ENCODE measurements at regions not wholly inside any gene's neighbourhood (a gene's known extent, or its start where the extent isn't known, plus 50 kb on each side); places are given as distances from the start of the nearest gene placed in this dataset.
"Not testable (repeated sequence)": the region's sequence is repeated elsewhere in the genome, so short reads cannot be mapped to it uniquely, and the experiment has no call there.

GRCh38 chr1:213526306-213526705, 461.5 kb upstream of the PROX1 start:
- no peak for DNase-seq (ENCODE audit: low read depth in 2 of 2, low spot score in 1 of 2)

DNA sequence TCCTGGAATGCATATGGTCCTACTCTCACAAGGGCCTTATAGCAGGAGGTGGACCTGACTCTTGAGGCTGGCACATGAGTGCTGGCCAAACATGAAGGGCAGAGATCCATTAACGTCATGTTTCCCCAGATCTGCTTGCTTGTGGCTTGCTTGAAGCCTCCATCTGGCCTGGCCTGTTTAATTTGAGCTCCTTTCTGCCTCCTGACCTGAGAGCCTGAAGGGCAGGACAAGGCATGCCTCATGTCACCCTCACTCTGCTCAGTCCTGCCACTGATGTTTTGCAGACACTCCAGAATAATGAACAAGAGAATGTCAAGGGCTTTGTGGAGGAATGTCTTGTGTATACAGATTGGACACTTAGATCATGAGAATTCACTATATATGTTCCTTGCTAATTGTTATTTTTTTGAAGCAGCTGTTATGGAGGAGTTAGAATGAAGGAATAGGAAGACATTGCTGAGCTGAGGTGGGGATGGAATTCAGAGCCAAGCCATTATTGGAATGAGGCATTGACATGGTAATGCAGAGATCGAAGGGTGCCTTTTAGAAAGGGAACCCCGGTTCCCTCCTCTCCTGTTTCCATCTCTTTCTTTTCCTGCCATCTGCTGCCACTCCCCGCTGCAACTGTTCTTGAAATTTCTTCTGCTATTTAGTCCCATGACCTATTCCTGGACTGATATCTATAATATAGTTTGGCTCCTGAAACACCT, 457.0 kb upstream of the PROX1 start:
- DNase-seq (ENCODE audit: low read depth in 2 of 2, low spot score in 1 of 2) = no peak

DNA sequence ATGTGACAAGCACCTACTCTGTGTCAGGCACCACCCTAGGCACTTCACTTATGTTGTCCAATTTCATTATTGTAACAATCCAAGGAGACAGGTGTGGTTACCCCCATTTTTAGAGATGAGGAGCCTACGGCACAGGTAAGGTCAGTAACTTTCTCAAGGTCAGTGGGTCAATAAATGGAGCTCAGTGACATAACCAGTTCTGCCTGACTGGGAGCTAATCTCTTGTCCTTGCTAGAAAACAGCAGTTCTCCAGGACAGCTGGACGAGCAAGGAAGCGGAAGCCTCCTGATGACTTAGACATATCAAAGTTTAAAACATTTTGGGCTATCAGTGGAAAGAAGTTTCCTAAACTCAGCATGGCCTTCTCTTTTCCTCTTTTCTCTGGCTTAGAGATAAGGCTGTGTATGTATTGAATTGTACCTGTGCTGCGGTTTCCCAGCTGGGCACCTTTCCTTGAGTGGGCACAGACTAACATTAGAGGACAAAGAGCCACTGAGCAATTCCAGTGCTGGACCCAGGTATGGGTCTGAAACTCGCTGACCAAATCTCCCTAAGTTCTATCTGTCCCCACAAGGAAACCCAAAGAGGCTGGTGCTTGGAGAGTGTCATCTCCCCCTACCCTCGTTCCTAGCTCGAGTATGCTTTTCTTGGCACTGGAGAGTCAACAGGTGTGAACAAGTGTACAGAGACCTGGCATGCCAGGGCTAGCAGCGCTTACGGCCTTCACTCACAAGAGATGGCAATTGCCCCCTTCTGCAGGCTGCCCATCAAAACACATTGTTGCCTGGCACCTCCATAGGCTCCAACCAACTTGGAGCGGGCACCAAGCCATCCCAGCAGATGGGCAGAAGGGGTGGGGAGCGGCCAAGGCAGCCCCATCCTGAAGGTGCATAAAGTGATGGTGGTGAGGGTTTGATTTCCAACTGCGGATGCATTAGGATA, 456.1 kb upstream of the PROX1 start:
- no peak for DNase-seq (ENCODE audit: low read depth in 2 of 2, low spot score in 1 of 2)

GRCh38 chr1:213533125-213533524, 454.6 kb upstream of the PROX1 start:
- no peak for DNase-seq (ENCODE audit: low read depth in 2 of 2, low spot score in 1 of 2)

DNA sequence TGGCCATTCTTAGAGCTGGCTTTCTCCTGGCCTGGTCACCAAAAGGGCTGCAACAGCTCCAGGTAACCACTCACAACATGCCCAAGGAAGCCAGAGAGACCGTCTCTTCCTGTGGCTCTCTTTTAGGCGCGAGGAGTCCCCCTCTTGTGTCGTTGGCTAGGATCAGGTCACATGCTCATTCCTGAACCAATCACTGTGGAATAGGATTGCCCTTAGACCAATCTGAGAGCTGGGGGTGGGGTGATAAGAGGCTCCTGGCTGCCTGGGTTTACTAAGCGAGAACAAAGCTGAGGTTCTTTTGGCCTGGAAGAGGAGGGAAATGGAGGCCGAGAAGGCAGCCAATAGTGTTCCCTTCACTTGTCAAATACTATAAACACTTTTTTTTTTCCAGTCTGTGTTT, 452.1 kb upstream of the PROX1 start:
- no peak for DNase-seq (ENCODE audit: low read depth in 2 of 2, low spot score in 1 of 2)

DNA sequence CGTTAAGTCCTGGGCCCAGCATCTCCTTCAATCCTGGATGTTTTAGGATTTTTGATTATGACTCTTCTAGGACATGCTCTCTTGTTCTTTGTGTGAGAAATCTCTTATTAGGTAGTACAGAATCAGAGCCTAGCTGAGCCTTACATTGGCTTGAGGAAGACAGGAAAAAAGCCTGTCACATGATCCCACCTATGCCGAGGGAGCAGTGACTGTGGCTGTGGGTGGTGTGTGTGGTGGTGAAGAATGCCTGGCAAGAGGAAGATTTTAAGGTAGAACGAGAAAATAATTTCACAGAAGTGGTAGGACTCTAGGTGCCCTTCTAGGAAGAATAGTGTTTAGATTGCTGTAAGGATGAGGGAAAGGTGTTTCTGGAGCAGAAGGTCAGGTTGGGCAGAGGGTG, 449.5 kb upstream of the PROX1 start:
- DNase-seq (ENCODE audit: low read depth in 2 of 2, low spot score in 1 of 2) = no peak

DNA sequence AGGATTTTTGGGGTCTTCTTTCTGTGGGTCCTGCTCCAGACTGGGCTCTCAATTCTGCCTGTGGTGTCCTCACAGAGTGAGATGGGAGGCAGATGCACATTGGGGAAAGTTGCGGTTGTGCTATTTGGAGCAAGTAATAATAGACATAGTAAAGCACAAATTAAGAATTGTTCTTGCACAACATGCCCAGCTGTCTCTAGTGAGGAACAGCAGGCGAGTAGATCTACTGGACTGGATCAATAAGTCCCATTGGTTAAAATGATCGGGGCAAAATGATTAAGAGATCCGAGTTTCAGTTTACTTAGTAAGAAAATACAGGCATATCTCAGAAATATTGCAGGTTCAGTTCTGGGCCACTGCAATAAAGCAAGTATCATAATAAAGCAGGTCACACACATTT, 448.3 kb upstream of the PROX1 start:
- DNase-seq (ENCODE audit: low read depth in 2 of 2, low spot score in 1 of 2) = no peak

GRCh38 chr1:213541641-213542040, 446.1 kb upstream of the PROX1 start:
- DNase-seq (ENCODE audit: low read depth in 2 of 2, low spot score in 1 of 2) = no peak

DNA sequence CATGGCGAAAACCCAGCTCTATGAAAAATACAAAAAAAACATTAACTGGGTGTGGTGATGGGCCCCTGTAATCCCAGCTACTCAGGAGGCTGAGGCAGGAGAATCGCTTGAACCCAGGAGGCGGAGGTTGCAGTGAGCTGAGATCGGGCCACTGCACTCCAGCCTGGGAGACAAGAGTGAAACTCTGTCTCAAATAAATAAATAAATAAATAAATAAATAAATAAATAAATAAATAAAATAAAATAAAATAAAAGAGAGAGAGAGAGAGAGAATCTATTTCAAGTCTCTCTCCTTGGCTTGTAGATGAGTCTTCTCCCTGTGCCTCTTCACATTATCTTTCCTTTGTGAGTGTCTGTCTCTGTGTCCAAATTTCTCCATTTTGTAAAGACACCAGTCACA, 442.6 kb upstream of the PROX1 start:
- DNase-seq (ENCODE audit: low read depth in 2 of 2, low spot score in 1 of 2) = not testable (repeated sequence)

GRCh38 chr1:213549982-213550381, 437.8 kb upstream of the PROX1 start:
- no peak for DNase-seq (ENCODE audit: low read depth in 2 of 2, low spot score in 1 of 2)

- no peak for DNase-seq (ENCODE audit: low read depth in 2 of 2, low spot score in 1 of 2)
These were observed 437.0 kb upstream of the PROX1 start for GRCh38 chr1:213550804-213551203.

DNA sequence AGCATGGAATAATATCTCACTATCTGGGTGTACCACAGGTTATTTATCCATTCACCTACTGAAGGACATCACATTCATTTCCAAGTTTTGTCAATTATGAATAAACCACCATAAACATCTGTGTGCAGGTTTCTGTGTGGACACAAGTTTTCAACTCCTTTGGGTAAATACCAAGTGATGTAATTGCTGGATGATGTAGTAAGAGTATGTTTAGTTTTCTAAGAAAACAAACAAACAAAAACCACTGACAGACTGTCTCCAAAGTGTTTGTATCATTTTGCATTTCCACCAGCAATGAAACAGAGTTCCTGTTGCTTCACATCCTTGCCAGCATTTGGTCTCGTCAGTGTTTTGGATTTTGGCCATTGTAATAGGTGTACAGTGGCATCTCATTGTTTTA, 435.7 kb upstream of the PROX1 start:
- no peak for DNase-seq (ENCODE audit: low read depth in 2 of 2, low spot score in 1 of 2)

DNA sequence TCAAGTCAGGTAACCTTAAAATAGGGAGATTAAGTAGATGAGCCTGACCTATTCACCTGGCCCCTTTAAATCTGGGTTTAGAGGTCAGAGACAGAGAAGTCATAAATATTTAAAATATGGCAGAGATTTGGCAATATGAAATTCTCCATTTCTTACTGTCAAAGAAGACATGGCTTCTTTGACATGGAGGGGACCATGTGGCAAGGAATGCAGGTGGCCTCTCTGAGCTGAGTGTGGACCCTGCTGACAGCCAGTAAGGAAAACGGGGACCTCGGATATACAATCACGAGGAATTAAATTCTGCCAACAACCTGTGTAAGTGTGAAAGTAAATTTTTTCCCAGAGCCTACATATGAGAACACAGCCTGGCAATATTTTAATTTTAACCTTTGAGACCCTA, 427.5 kb upstream of the PROX1 start:
- DNase-seq (ENCODE audit: low read depth in 2 of 2, low spot score in 1 of 2) = no peak

DNA sequence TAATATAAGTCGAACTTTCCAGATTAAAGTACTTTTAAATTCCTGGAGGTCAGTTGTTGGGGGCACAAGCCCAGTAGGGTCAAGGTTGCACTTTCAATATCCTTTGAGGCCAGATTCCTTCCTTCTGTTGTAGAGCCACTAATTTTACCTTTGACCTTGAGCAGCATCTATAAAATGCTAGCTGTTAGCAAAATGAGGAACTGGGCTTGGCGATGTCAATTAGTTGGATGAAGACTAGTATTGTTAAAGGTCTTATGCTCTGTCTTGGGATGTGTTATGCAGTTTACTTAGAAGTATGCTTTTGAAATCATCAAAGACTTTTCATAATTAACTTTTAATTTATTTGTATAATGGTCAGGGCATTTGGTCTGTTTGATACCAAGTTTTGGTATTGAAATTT, 425.9 kb upstream of the PROX1 start:
- DNase-seq (ENCODE audit: low read depth in 2 of 2, low spot score in 1 of 2) = no peak

DNA sequence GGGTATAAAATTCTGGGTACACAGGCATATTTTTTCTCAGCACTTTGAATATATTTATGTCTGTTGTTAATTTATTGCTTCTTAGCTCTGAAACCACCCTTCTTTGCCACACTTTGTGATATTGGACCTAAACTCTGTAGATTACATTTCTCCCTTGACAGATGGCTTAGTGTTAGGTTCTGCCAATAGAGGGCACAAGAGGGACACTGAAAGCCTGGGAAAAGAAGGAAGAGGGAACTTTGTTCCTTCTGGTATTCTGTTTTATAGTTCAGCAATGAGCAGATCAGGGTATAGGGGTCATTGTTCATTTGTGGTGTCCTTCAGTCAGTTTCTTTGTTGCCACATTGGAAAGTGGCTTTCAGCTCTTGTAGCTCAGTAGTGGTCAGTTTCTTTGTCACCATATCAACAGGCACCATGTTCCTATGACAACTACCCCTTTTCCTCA, 423.5 kb upstream of the PROX1 start:
- DNase-seq (ENCODE audit: low read depth in 2 of 2, low spot score in 1 of 2) = no peak

- no peak for DNase-seq (ENCODE audit: low read depth in 2 of 2, low spot score in 1 of 2)
These were observed 418.6 kb upstream of the PROX1 start for GRCh38 chr1:213568929-213569815.

DNA sequence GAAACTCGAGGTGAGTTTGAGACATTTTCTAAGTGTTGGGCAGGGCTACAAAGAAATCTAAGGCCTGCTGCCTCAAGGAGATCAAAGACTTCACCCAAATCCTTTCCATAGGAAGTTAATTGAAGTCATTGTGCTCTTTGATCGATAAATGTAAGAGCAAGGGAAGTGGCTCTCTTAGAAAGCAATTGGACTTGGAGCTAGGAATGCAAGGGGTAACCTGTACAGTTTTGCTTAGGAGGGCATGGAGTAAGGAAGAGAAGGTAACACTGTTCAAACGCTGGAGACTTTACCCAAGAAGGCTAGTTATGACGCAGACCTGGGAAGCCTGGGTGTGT, 418.0 kb upstream of the PROX1 start:
- no peak for DNase-seq (ENCODE audit: low read depth in 2 of 2, low spot score in 1 of 2)

- no peak for DNase-seq (ENCODE audit: low read depth in 2 of 2, low spot score in 1 of 2)
These were observed 417.3 kb upstream of the PROX1 start for GRCh38 chr1:213570487-213570886.

DNA sequence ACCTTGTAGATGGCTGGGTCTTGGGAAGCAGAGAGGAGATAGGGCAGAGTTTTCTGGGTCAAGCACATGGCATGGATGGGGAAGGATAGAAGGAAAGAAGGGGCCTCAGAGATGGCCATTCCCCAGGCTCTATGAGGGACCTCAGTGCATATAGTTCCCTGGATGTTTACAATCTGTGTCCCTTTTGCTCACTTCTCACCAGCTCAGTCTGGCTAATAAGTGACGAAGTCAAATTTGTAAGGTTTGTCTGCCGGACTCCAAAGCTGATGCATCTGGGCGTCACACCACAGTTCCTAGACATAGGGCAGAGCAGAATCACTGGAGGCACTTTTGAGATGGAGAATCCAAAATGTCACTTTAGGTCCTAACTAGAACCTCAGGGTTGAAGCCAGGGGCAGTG, 416.4 kb upstream of the PROX1 start:
- DNase-seq (ENCODE audit: low read depth in 2 of 2, low spot score in 1 of 2) = no peak

DNA sequence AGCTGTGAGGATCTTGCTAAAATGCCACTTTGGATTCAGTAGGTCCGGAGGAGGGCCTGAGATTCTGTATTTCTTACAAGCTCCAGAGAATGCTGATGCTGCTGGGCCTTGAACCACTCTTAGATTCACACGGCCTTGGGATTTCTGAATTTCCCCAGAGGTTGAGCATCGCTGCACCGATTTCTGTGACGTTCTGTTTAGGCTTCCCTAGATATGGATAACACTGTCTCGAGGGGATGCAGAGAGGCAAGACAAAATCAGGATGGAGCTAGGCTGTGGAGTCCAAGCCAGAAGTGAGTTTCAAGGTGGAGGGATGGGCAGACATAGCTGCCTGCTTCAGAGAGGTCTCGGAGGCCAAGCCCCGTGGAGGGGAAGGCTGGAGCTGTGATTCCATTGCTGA, 415.9 kb upstream of the PROX1 start:
- DNase-seq (ENCODE audit: low read depth in 2 of 2, low spot score in 1 of 2) = no peak

DNA sequence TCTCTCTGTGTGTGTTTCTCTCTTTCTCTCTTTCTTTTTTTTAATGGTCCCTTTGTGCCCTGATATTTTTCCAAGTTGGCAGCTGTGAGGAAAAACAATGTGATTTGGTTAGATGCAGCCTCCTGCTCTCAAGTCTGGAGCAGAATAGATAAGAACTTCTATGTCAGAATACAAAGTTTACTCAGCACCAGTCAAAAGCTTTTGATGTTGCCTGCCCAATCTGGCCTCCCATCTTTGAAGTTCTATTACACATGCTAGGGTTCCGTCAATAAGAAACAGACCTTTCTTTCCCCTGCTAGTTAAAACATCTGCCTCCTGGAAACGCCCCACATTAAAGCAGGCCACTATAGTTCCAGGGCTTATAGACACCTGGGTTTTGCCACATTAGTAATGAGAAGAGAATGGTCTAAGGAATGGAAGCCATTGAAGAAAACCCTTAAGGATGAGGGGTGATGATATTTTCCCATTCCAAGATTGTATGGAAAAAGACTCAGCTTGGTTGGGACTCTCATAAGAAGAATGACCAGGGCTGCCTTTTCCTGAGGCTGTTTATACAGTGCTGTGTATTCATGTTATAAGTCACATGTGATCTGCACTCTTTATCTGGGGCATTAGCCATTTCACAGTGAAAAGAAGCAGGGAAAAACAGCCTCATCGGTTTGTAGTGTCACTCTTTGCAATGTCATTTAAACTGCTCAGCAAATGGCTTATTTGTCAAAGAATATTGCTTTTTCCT, 414.7 kb upstream of the PROX1 start:
- DNase-seq (ENCODE audit: low read depth in 2 of 2, low spot score in 1 of 2) = no peak

Data from stimulated activated CD8-positive, alpha-beta memory T cell treated with anti-CD3 and anti-CD28 coated beads, Interleukin-4, amount 100 ng/mL, for 1 hour (primary cell).